DOHH2 (cell line): ENCODE measurements at regions not wholly inside any gene's neighbourhood (a gene's known extent, or its start where the extent isn't known, plus 50 kb on each side); places are given as distances from the start of the nearest gene placed in this dataset.

ENCODE experiments used
- EZH2phosphoT487 ChIP-seq: fragments of 200-600 bp; sonication (generic); IDR thresholded peaks from 2 replicates; pipeline ENCODE4 v1.6.1; 2017; ENCODE audit warnings: borderline replicate concordance, mild to moderate bottlenecking, antibody characterized with exemption, low read length, moderate library complexity, mixed read lengths
- TF ChIP-seq, protein P1 (sequence below): fragments of 200-600 bp; sonication (generic); IDR thresholded peaks from one replicate; pipeline ENCODE4 v1.5.1; 2014; ENCODE audit warnings: antibody characterized with exemption, mild to moderate bottlenecking, low read depth, low read length; ENCODE audit not compliant: poor library complexity, severe bottlenecking

DNA sequence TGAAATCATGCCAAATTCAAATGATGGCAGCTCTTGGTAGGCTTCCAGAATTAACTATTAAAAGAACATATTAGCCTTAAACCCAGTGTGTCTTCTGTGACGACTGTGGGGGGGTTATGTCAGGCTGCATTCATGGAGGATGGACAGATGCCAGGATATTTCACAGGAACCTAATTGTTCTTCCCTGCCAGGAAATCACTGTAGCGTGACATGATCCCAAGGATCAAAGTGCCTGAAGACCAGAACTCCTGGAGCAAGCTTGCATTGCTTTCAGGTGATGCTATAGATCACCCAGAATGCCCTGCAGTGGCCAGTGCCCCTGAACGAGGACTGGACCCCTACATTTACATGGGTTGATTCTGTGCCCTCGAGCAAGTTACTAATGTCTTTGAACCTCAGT is 1093.0 kb upstream of the TENM3 start:
- TF ChIP-seq, protein P1, sequence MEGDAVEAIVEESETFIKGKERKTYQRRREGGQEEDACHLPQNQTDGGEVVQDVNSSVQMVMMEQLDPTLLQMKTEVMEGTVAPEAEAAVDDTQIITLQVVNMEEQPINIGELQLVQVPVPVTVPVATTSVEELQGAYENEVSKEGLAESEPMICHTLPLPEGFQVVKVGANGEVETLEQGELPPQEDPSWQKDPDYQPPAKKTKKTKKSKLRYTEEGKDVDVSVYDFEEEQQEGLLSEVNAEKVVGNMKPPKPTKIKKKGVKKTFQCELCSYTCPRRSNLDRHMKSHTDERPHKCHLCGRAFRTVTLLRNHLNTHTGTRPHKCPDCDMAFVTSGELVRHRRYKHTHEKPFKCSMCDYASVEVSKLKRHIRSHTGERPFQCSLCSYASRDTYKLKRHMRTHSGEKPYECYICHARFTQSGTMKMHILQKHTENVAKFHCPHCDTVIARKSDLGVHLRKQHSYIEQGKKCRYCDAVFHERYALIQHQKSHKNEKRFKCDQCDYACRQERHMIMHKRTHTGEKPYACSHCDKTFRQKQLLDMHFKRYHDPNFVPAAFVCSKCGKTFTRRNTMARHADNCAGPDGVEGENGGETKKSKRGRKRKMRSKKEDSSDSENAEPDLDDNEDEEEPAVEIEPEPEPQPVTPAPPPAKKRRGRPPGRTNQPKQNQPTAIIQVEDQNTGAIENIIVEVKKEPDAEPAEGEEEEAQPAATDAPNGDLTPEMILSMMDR: no peak
- no peak for TF ChIP-seq EZH2phosphoT487
